SK-N-MC (cell line): ENCODE measurements at regions not wholly inside any gene's neighbourhood (a gene's known extent, or its start where the extent isn't known, plus 50 kb on each side); places are given as distances from the start of the nearest gene placed in this dataset.

Source experiments
- EZH2 ChIP-seq: fragments of 200-600 bp; sonication (generic); IDR thresholded peaks from one replicate; pipeline ENCODE4 v1.6.1; 2017; ENCODE audit warnings: antibody characterized with exemption
- POLR2AphosphoS5 ChIP-seq: IDR thresholded peaks from 2 replicates; pipeline ENCODE4 v1.6.1; 2012; ENCODE audit warnings: mild to moderate bottlenecking, low read depth, low read length, borderline replicate concordance

DNA sequence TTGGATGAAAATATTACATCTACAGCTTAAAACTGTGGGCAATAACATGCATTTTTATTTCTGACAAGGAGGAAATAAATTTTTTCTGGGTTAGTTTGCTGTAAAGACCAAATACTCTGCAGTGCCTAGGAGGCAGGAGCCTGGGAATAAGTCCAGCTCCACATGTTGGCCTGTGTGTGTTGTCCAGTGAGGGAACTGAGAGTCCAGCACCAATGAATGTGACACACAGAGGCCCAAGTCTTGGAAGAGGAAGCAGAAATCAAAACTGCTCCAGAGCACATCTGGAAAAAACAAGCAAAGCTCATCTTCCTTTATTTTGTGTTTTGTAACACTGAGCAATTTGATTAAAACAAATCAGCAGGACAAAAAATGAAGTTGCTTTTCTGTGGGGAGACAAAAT is 63.1 kb upstream of the KLHL14 start:
- no peak for TF ChIP-seq POLR2AphosphoS5
- TF ChIP-seq EZH2 = no peak
